ENCODE measurements at regions not wholly inside any gene's neighbourhood (a gene's known extent, or its start where the extent isn't known, plus 50 kb on each side); places are given as distances from the start of the nearest gene placed in this dataset.

DNA sequence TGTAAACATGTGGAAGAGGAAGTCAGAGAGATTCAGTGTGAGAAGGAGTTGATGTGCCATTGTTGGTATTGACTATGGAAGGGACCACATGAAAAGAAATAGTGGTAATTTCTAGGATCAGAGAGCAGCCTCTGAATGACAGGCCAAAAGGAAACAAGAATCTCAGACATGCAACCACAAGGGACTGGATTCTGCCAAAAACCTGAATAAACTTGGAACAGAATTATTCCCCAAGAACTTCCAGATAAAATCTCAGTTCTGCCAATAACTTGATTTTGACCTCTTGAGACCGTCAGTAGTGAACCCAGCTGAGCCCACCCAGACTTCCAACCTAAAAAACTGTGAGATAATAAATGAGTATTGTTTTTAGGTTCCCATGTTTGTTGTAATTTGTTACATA, 653.6 kb upstream of the NR3C2 start:
- BruUV-seq (replicated peaks), result no TSS peak
- Mint-ChIP-seq H3K27me3 (ENCODE audit: insufficient read depth, unreplicated experiment) (peaks cover 2% of the 10 kb centered on the region), H3K36me3 (ENCODE audit: insufficient read depth, unreplicated experiment) (no peaks in the 10 kb centered on the region), H3K27ac (ENCODE audit: unreplicated experiment) (no peak overlapping the region), H3K9me3 (ENCODE audit: unreplicated experiment) (peaks cover 15% of the 10 kb centered on the region), H3K4me1 (ENCODE audit: low read depth, unreplicated experiment) (no peaks in the 10 kb centered on the region), H3K4me3 (ENCODE audit: unreplicated experiment) (no peak overlapping the region)
- intact Hi-C loops (cut with micrococcal nuclease; ENCODE audit: unreplicated experiment), result no loop called here
- Histone ChIP-seq H3K36me3 (ENCODE audit: control insufficient read depth, insufficient read depth, low read length) (no peaks in the 10 kb centered on the region), H3K4me3 (ENCODE audit: low read depth, low read length) (no peak overlapping the region), H3K9me3 (no peaks in the 10 kb centered on the region), H3K27me3 (replicated peaks; ENCODE audit: control insufficient read depth, insufficient read depth, low read length) (no peaks in the 10 kb centered on the region), H3K4me1 (no peaks in the 10 kb centered on the region)
- no peak for DNase-seq
- TF ChIP-seq, protein P1, sequence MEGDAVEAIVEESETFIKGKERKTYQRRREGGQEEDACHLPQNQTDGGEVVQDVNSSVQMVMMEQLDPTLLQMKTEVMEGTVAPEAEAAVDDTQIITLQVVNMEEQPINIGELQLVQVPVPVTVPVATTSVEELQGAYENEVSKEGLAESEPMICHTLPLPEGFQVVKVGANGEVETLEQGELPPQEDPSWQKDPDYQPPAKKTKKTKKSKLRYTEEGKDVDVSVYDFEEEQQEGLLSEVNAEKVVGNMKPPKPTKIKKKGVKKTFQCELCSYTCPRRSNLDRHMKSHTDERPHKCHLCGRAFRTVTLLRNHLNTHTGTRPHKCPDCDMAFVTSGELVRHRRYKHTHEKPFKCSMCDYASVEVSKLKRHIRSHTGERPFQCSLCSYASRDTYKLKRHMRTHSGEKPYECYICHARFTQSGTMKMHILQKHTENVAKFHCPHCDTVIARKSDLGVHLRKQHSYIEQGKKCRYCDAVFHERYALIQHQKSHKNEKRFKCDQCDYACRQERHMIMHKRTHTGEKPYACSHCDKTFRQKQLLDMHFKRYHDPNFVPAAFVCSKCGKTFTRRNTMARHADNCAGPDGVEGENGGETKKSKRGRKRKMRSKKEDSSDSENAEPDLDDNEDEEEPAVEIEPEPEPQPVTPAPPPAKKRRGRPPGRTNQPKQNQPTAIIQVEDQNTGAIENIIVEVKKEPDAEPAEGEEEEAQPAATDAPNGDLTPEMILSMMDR (IDR thresholded peaks at IDR 0.05; ENCODE audit: insufficient read depth in 1 of 2, low read depth in 1 of 2, low read length in 1 of 2, severe bottlenecking in 1 of 2, unreplicated experiment in 1 of 2), result no peak
- ChIA-PET CTCF (no interaction called here), POLR2A (no interaction called here)

DNA sequence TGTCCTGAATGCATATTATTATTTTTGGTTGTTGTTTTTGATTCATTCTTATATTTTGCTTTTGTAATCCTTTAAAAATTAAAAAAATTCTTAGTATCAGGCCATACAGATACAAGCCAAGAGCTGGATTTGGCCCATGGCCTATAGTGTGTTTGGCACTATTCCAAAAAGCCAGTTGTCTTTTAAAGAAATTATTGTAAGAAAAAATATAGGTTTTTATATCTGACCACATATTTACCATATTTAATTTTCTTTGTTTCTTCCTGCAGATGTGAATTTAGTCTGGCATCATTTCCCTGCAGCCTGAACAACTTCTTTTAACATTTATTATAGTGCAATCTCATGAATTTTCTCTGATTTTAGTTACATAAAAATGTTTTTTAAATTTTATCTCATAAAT, 652.8 kb upstream of the NR3C2 start:
- no peak overlapping the region for H3K4me3 Mint-ChIP-seq (ENCODE audit: unreplicated experiment)
- H3K27me3 Mint-ChIP-seq (ENCODE audit: insufficient read depth, unreplicated experiment), result peaks cover 2% of the 10 kb centered on the region
- no peak overlapping the region for H3K4me3 ChIP-seq (ENCODE audit: low read depth, low read length)
- no peaks in the 10 kb centered on the region for H3K36me3 Mint-ChIP-seq (ENCODE audit: insufficient read depth, unreplicated experiment)
- intact Hi-C loops (cut with micrococcal nuclease; ENCODE audit: unreplicated experiment), result no loop called here
- no peaks in the 10 kb centered on the region for H3K27me3 ChIP-seq (replicated peaks; ENCODE audit: control insufficient read depth, insufficient read depth, low read length)
- H3K4me1 ChIP-seq, result no peaks in the 10 kb centered on the region
- H3K27ac Mint-ChIP-seq (ENCODE audit: unreplicated experiment), result no peak overlapping the region
- peaks cover 15% of the 10 kb centered on the region for H3K9me3 Mint-ChIP-seq (ENCODE audit: unreplicated experiment)
- no peaks in the 10 kb centered on the region for H3K4me1 Mint-ChIP-seq (ENCODE audit: low read depth, unreplicated experiment)
- TF ChIP-seq, protein P1 (IDR thresholded peaks at IDR 0.05; ENCODE audit: insufficient read depth in 1 of 2, low read depth in 1 of 2, low read length in 1 of 2, severe bottlenecking in 1 of 2, unreplicated experiment in 1 of 2), result no peak
- DNase-seq, result no peak
- no TSS peak for BruUV-seq (replicated peaks)
- ChIA-PET CTCF (no interaction called here), POLR2A (no interaction called here)
- H3K9me3 ChIP-seq, result no peaks in the 10 kb centered on the region
- H3K36me3 ChIP-seq (ENCODE audit: control insufficient read depth, insufficient read depth, low read length), result no peaks in the 10 kb centered on the region

DNA sequence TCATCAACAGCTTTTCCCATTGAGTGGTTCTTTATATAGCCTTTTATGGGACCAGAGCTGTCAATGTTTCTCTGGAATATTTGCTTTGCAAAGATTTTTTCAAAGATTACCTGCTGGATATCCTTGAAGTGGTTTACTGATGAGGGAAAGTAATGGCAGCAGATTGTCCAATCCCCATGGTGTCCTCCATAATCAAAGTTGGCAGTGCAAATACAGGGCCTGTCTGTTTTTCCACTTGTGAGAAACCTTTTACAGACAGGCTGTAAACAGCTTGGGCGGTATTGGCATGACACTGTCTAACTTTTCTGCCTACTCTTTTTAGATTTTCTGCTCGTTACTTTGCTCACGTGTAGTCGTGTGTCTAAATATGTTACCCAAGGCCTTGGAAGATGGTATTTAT, 641.9 kb upstream of the NR3C2 start:
- Histone ChIP-seq H3K36me3 (ENCODE audit: control insufficient read depth, insufficient read depth, low read length) (no peaks in the 10 kb centered on the region), H3K4me3 (ENCODE audit: low read depth, low read length) (no peak overlapping the region), H3K27me3 (replicated peaks; ENCODE audit: control insufficient read depth, insufficient read depth, low read length) (no peaks in the 10 kb centered on the region), H3K4me1 (no peaks in the 10 kb centered on the region), H3K9me3 (no peaks in the 10 kb centered on the region)
- POLR2A ChIA-PET, result no interaction called here
- TF ChIP-seq, protein P1 (IDR thresholded peaks at IDR 0.05; ENCODE audit: insufficient read depth in 1 of 2, low read depth in 1 of 2, low read length in 1 of 2, severe bottlenecking in 1 of 2, unreplicated experiment in 1 of 2), result no peak
- intact Hi-C loops (cut with micrococcal nuclease; ENCODE audit: unreplicated experiment), result no loop called here
- H3K4me1 Mint-ChIP-seq (ENCODE audit: low read depth, unreplicated experiment), result no peaks in the 10 kb centered on the region
- no peak overlapping the region for H3K4me3 Mint-ChIP-seq (ENCODE audit: unreplicated experiment)
- no peak overlapping the region for H3K27ac Mint-ChIP-seq (ENCODE audit: unreplicated experiment)
- CTCF ChIA-PET, result no interaction called here
- H3K36me3 Mint-ChIP-seq (ENCODE audit: insufficient read depth, unreplicated experiment), result no peaks in the 10 kb centered on the region
- peaks cover 4% of the 10 kb centered on the region for H3K27me3 Mint-ChIP-seq (ENCODE audit: insufficient read depth, unreplicated experiment)
- no peaks in the 10 kb centered on the region for H3K9me3 Mint-ChIP-seq (ENCODE audit: unreplicated experiment)
- no peak for DNase-seq
- BruUV-seq (replicated peaks), result no TSS peak
